NCI-H460 (cell line): ENCODE measurements at regions not wholly inside any gene's neighbourhood (a gene's known extent, or its start where the extent isn't known, plus 50 kb on each side); places are given as distances from the start of the nearest gene placed in this dataset.
"Not testable (repeated sequence)": the region's sequence is repeated elsewhere in the genome, so short reads cannot be mapped to it uniquely, and the experiment has no call there.

Experiments
- DNase-seq: peaks from one replicate; pipeline ENCODE4 v3.0.0-alpha.2; 2016; ENCODE audit warnings: low read depth; ENCODE audit errors: extremely low read depth

- DNase-seq: no peak
Observed at GRCh38 chr1:228937851-228938536, 202.7 kb downstream of the RHOU start.

GRCh38 chr1:228938537-228938901 lies 203.2 kb downstream of the RHOU start:
- DNase-seq: no peak

- no peak for DNase-seq
Observed at GRCh38 chr1:228939001-228939691, 203.9 kb downstream of the RHOU start.

- no peak for DNase-seq
Observed at GRCh38 chr1:228939881-228940392, 204.7 kb downstream of the RHOU start.

GRCh38 chr1:228940526-228940925 lies 205.2 kb downstream of the RHOU start:
- DNase-seq: no peak

GRCh38 chr1:228940926-228941325 lies 205.6 kb downstream of the RHOU start:
- no peak for DNase-seq

GRCh38 chr1:228941666-228942065 lies 206.4 kb downstream of the RHOU start:
- DNase-seq: no peak

- no peak for DNase-seq
Observed at GRCh38 chr1:228943436-228943835, 208.2 kb downstream of the RHOU start.

- DNase-seq: no peak
Observed at GRCh38 chr1:228944296-228944695, 209.0 kb downstream of the RHOU start.

- DNase-seq: no peak
Observed at GRCh38 chr1:228944935-228945371, 209.7 kb downstream of the RHOU start.

GRCh38 chr1:228945885-228946284 lies 210.6 kb downstream of the RHOU start:
- DNase-seq: no peak

- not testable (repeated sequence) for DNase-seq
Observed at GRCh38 chr1:228949617-228950016, 214.3 kb downstream of the RHOU start.

- DNase-seq: no peak
Observed at GRCh38 chr1:228953207-228953606, 217.9 kb downstream of the RHOU start.

GRCh38 chr1:228953808-228954207 lies 218.5 kb downstream of the RHOU start:
- not testable (repeated sequence) for DNase-seq

GRCh38 chr1:228955691-228956090 lies 220.4 kb downstream of the RHOU start:
- DNase-seq: no peak

- no peak for DNase-seq
Observed at GRCh38 chr1:228956864-228957263, 221.6 kb downstream of the RHOU start.

- no peak for DNase-seq
Observed at GRCh38 chr1:228957535-228957934, 222.3 kb downstream of the RHOU start.

- DNase-seq: no peak
Observed at GRCh38 chr1:228958121-228958520, 222.8 kb downstream of the RHOU start.

GRCh38 chr1:228958741-228959140 lies 223.5 kb downstream of the RHOU start:
- no peak for DNase-seq

- no peak for DNase-seq
Observed at GRCh38 chr1:228960705-228961104, 225.4 kb downstream of the RHOU start.

GRCh38 chr1:228961511-228961910 lies 226.2 kb downstream of the RHOU start:
- DNase-seq: no peak

GRCh38 chr1:228963795-228964177 lies 228.5 kb downstream of the RHOU start:
- no peak for DNase-seq
